Endothelial cell (in vitro differentiated cells): ENCODE measurements at regions not wholly inside any gene's neighbourhood (a gene's known extent, or its start where the extent isn't known, plus 50 kb on each side); places are given as distances from the start of the nearest gene placed in this dataset.
A peak's percentile ranks its signal among the peaks of the same experiment; 100 is the strongest.
"Not testable (repeated sequence)": the region's sequence is repeated elsewhere in the genome, so short reads cannot be mapped to it uniquely, and the experiment has no call there.

Experiments
- DNase-seq: peaks from one replicate; pipeline ENCODE4 v3.0.0; 2021; ENCODE audit warnings: low spot score
- H3K27ac Mint-ChIP-seq: one replicate; pipeline ENCODE4 v1.8.0; 2021; ENCODE audit warnings: mixed read lengths, inconsistent platforms; ENCODE audit not compliant: unreplicated experiment
- H3K27me3 Mint-ChIP-seq: one replicate; pipeline ENCODE4 v1.8.0; 2021; ENCODE audit warnings: mild to moderate bottlenecking, moderate library complexity, mixed read lengths, inconsistent platforms; ENCODE audit not compliant: unreplicated experiment
- H3K36me3 Mint-ChIP-seq: one replicate; pipeline ENCODE4 v1.8.0; 2021; ENCODE audit warnings: mild to moderate bottlenecking, low read depth, mixed read lengths, inconsistent platforms; ENCODE audit not compliant: unreplicated experiment
- H3K4me1 Mint-ChIP-seq: one replicate; pipeline ENCODE4 v1.8.0; 2021; ENCODE audit warnings: mild to moderate bottlenecking, mixed read lengths, inconsistent platforms; ENCODE audit not compliant: unreplicated experiment
- H3K4me3 Mint-ChIP-seq: one replicate; pipeline ENCODE4 v1.8.0; 2021; ENCODE audit warnings: mild to moderate bottlenecking, mixed read lengths, inconsistent platforms; ENCODE audit not compliant: unreplicated experiment
- H3K9me3 Mint-ChIP-seq: one replicate; pipeline ENCODE4 v1.8.0; 2021; ENCODE audit warnings: mixed read lengths, inconsistent platforms; ENCODE audit not compliant: unreplicated experiment
- CTCF ChIP-seq: fragments of 200-600 bp; sonication (generic); IDR thresholded peaks from one replicate; pipeline ENCODE4 v1.5.0; 2021; ENCODE audit warnings: antibody characterized with exemption; ENCODE audit not compliant: unreplicated experiment

GRCh38 chr9:42239445-42240260 lies 56.2 kb downstream of the SPATA31A6 start:
- H3K36me3 Mint-ChIP-seq, H3K9me3 Mint-ChIP-seq, H3K27me3 Mint-ChIP-seq, DNase-seq, H3K4me3 Mint-ChIP-seq, H3K4me1 Mint-ChIP-seq: not testable (repeated sequence)
- H3K27ac Mint-ChIP-seq, result peak overlapping the region; percentile 32

DNA sequence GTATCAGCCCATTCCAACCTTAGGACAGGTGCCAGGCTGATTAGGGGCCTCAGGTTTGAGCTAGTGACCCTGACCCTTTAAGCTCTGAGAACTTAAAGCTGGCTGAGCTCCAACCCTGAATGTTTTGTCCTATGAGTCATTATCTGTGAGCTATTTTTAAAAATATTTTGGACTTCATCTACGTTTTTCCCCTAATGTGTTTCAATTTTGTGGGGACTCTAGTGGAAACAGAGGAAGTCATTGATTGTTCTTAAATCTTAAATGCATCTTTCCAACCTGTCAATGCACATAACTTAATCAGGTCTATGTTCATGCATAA lies 56.8 kb downstream of the SPATA31A6 start:
- not testable (repeated sequence) for H3K4me1 Mint-ChIP-seq, H3K4me3 Mint-ChIP-seq, H3K36me3 Mint-ChIP-seq, H3K9me3 Mint-ChIP-seq, H3K27ac Mint-ChIP-seq, H3K27me3 Mint-ChIP-seq, DNase-seq

GRCh38 chr9:42243211-42243610 lies 59.8 kb downstream of the SPATA31A6 start:
- H3K9me3 Mint-ChIP-seq, H3K4me1 Mint-ChIP-seq, DNase-seq, H3K4me3 Mint-ChIP-seq, H3K36me3 Mint-ChIP-seq, H3K27me3 Mint-ChIP-seq, H3K27ac Mint-ChIP-seq: not testable (repeated sequence)

DNA sequence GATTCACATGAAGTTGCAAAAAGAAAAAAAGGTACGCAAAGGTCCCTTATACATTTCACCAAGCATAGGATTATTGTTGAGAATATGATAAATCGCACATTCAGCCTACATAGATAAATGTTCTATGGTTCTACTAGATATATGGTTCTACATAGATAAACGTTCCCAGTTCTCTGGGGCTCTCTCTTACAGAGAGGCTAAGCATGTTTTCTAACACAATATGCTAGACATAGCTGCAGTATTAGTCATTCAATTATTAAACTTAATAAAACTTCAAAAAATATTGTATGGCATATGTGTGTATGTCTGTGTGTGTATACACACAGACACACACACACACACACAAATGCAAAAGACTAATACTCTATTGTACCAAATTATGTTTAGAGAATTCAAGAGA lies 60.4 kb downstream of the SPATA31A6 start:
- H3K4me3 Mint-ChIP-seq, H3K27ac Mint-ChIP-seq: not testable (repeated sequence)

DNA sequence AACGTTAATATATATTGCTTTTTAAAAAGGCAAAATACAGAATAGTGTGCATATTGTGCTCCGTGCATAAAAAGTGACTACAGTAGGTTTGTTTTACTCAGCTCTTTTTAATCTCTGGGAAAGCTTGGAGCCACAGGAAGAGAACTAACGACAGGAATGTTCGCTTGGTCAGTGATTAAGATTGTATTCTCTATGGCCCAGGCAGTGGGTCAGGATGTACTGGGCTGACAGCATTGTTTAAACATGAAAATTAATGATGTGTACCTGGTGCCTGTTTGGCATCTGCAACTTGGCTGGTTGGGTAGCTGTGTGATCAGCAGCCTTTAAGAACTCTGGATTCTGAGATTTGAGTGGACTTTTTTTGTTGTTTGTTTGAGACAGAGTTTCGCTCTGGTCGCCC lies 85.3 kb downstream of the SPATA31A6 start:
- not testable (repeated sequence) for H3K9me3 Mint-ChIP-seq, H3K4me1 Mint-ChIP-seq, H3K4me3 Mint-ChIP-seq, H3K27me3 Mint-ChIP-seq, DNase-seq, H3K27ac Mint-ChIP-seq, H3K36me3 Mint-ChIP-seq

More for the DNA sequence above, 60.4 kb downstream of the SPATA31A6 start:
- H3K4me1 Mint-ChIP-seq, H3K27me3 Mint-ChIP-seq, DNase-seq, H3K36me3 Mint-ChIP-seq, H3K9me3 Mint-ChIP-seq: not testable (repeated sequence)

DNA sequence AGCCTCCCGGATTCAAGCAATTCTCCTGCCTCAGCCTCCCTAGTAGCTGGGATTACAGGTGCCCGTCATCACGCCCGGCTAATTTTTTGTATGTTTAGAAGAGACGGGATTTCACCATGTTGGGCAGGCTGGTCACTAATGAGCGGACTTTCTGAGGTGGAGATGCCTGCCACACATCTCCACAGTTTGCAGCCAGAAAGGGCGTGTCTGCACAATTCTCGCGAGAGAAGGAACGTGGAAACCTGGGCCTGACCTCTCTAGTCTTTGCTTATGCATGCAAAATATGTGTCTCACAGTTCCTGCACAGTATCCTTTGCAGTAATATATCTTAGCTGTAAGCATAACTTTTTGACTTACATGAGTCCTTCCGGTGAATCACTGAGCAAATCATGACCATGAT lies 85.7 kb downstream of the SPATA31A6 start:
- H3K27ac Mint-ChIP-seq, H3K36me3 Mint-ChIP-seq, DNase-seq, H3K9me3 Mint-ChIP-seq, H3K4me1 Mint-ChIP-seq, H3K4me3 Mint-ChIP-seq, H3K27me3 Mint-ChIP-seq: not testable (repeated sequence)

GRCh38 chr9:42273191-42273590 lies 89.7 kb downstream of the SPATA31A6 start:
- H3K36me3 Mint-ChIP-seq, H3K4me1 Mint-ChIP-seq, H3K4me3 Mint-ChIP-seq, H3K27me3 Mint-ChIP-seq, DNase-seq, H3K27ac Mint-ChIP-seq, H3K9me3 Mint-ChIP-seq: not testable (repeated sequence)

GRCh38 chr9:42275141-42275540 lies 91.7 kb downstream of the SPATA31A6 start:
- Mint-ChIP-seq H3K27ac (no peak overlapping the region), H3K9me3 (peaks cover 4% of the 10 kb centered on the region), H3K4me1 (no peaks in the 10 kb centered on the region), H3K27me3 (no peaks in the 10 kb centered on the region), H3K4me3 (no peak overlapping the region), H3K36me3 (no peaks in the 10 kb centered on the region)
- DNase-seq, result no peak
- no peak for TF ChIP-seq CTCF

GRCh38 chr9:42282531-42283178 lies 99.2 kb downstream of the SPATA31A6 start:
- not testable (repeated sequence) for H3K27ac Mint-ChIP-seq, DNase-seq, H3K4me1 Mint-ChIP-seq, H3K36me3 Mint-ChIP-seq, H3K4me3 Mint-ChIP-seq, H3K27me3 Mint-ChIP-seq, H3K9me3 Mint-ChIP-seq

GRCh38 chr9:42283179-42283543 lies 99.7 kb downstream of the SPATA31A6 start:
- not testable (repeated sequence) for H3K36me3 Mint-ChIP-seq, H3K27ac Mint-ChIP-seq, H3K4me3 Mint-ChIP-seq, DNase-seq, H3K4me1 Mint-ChIP-seq, H3K9me3 Mint-ChIP-seq, H3K27me3 Mint-ChIP-seq

DNA sequence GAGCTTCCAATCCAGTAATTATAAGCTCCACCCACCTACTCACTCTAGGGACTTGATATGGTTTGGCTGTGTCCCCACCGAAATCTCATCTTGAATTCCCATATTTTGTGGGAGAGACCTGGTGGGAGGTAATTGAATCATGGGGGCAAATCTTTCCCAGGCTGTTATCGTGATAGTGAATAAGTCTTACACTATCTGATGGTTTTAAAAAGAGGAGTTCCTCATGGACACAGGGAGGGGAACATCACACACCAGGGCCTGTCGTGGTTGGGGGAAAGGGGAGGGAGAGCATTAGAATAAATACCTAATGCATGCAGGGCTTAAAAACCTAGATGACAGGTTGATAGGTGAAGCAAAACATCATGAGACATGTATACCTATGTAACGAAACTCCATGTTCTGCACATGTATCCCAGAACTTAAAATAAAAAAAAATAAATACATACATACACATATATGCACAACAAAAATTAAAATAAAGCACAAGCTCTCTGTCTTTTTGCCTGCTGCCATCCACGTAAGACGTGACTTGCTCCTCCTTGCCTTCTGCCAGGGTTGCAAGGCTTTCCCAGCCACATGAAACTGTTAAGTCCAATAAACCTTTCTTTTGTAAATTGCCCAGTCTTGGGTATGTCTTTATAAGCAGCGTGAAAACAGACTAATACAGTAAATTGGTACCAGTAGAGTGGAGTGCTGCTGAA lies 102.8 kb downstream of the SPATA31A6 start:
- not testable (repeated sequence) for H3K9me3 Mint-ChIP-seq, H3K4me3 Mint-ChIP-seq, DNase-seq, H3K27me3 Mint-ChIP-seq, H3K4me1 Mint-ChIP-seq, H3K36me3 Mint-ChIP-seq, H3K27ac Mint-ChIP-seq
